GM19238 (cell line): ENCODE measurements at regions not wholly inside any gene's neighbourhood (a gene's known extent, or its start where the extent isn't known, plus 50 kb on each side); places are given as distances from the start of the nearest gene placed in this dataset.
"Not testable (repeated sequence)": the region's sequence is repeated elsewhere in the genome, so short reads cannot be mapped to it uniquely, and the experiment has no call there.

Experiments used
- DNase-seq: peaks from one replicate; pipeline ENCODE4 v3.0.0; 2011; ENCODE audit warnings: low spot score; ENCODE audit not compliant: insufficient read length

- DNase-seq = no peak
These were observed 54.7 kb downstream of the ASCL1 start for GRCh38 chr12:103011974-103012763.

- DNase-seq = no peak
These were observed 55.4 kb downstream of the ASCL1 start for GRCh38 chr12:103012884-103013283.

- no peak for DNase-seq
These were observed 56.3 kb downstream of the ASCL1 start for GRCh38 chr12:103013741-103014300.

GRCh38 chr12:103016381-103016780 lies 58.9 kb downstream of the ASCL1 start:
- DNase-seq = no peak

GRCh38 chr12:103020839-103021238 lies 63.4 kb downstream of the ASCL1 start:
- DNase-seq = no peak

GRCh38 chr12:103021538-103022218 lies 64.2 kb downstream of the ASCL1 start:
- DNase-seq = no peak

GRCh38 chr12:103024650-103025049 lies 67.2 kb downstream of the ASCL1 start:
- DNase-seq = no peak

- DNase-seq = not testable (repeated sequence)
These were observed 69.2 kb downstream of the ASCL1 start for GRCh38 chr12:103026643-103027042.

GRCh38 chr12:103028881-103029639 lies 71.6 kb downstream of the ASCL1 start:
- no peak for DNase-seq

GRCh38 chr12:103036581-103037214 lies 79.2 kb downstream of the ASCL1 start:
- no peak for DNase-seq

GRCh38 chr12:103043531-103044486 lies 86.3 kb downstream of the ASCL1 start:
- DNase-seq = no peak

GRCh38 chr12:103046154-103046553 lies 88.7 kb downstream of the ASCL1 start:
- DNase-seq = no peak

GRCh38 chr12:103050273-103050672 lies 92.8 kb downstream of the ASCL1 start:
- DNase-seq = no peak

- DNase-seq = no peak
These were observed 95.6 kb downstream of the ASCL1 start for GRCh38 chr12:103053089-103053488.

GRCh38 chr12:103073630-103074029 lies 116.2 kb downstream of the ASCL1 start:
- DNase-seq = no peak

- DNase-seq = no peak
These were observed 118.4 kb downstream of the ASCL1 start for GRCh38 chr12:103075848-103076247.

GRCh38 chr12:103077108-103077773 lies 119.8 kb downstream of the ASCL1 start:
- no peak for DNase-seq

- DNase-seq = no peak
These were observed 128.1 kb downstream of the ASCL1 start for GRCh38 chr12:103085541-103085940.

- no peak for DNase-seq
These were observed 129.0 kb downstream of the ASCL1 start for GRCh38 chr12:103086471-103086870.
